Tibial nerve (tissue), 4 donors: ENCODE measurements at regions not wholly inside any gene's neighbourhood (a gene's known extent, or its start where the extent isn't known, plus 50 kb on each side); places are given as distances from the start of the nearest gene placed in this dataset.

Experiments used
- CTCF ChIP-seq, 5 experiments: fragments of 200-600 bp in 3 of 5; fragments of 450-650 bp in 2 of 5; sonication (generic) in 3 of 5; IDR thresholded peaks; one replicate each; pipeline ENCODE4 v1.5.1; 2016 to 2019; ENCODE audit warnings: antibody characterized with exemption in 5 of 5, mild to moderate bottlenecking in 3 of 5, moderate library complexity in 2 of 5
- EP300 ChIP-seq, 2 donors: sonication (generic); formaldehyde crosslinking; IDR thresholded peaks; one replicate each; pipeline ENCODE4 v1.6.1; 2017; ENCODE audit warnings: antibody characterized with exemption in 2 of 2, mild to moderate bottlenecking in 1 of 2
- POLR2A ChIP-seq, 2 donors: fragments of 450-650 bp; IDR thresholded peaks; one replicate each; pipeline ENCODE4 v1.6.1; 2017; ENCODE audit warnings: antibody characterized with exemption in 2 of 2, mild to moderate bottlenecking in 2 of 2, moderate library complexity in 2 of 2

GRCh38 chr3:104916971-104917370 is 449.7 kb upstream of the ALCAM start:
- TF ChIP-seq CTCF (IDR thresholded peaks at IDR 0.05), result no peak
- no peak for TF ChIP-seq EP300 (IDR thresholded peaks at IDR 0.05)
- TF ChIP-seq POLR2A (IDR thresholded peaks at IDR 0.05), result no peak
